H9 (cell line): ENCODE measurements at regions not wholly inside any gene's neighbourhood (a gene's known extent, or its start where the extent isn't known, plus 50 kb on each side); places are given as distances from the start of the nearest gene placed in this dataset.

Experiments
- DNase-seq: peaks from one replicate; pipeline ENCODE4 v3.0.0-alpha.2; 2017
- H2AFZ ChIP-seq: one replicate; pipeline ENCODE4 v1.6.1; 2013; ENCODE audit warnings: mild to moderate bottlenecking, low read length, control low read depth, moderate library complexity
- H2AK5ac ChIP-seq: 2 replicates; pipeline ENCODE4 v1.6.1; 2013; ENCODE audit warnings: low read length, control low read depth, mixed read lengths; ENCODE audit not compliant: insufficient read length
- H2BK120ac ChIP-seq: one replicate; pipeline ENCODE4 v1.6.1; 2013; ENCODE audit warnings: low read depth, mild to moderate bottlenecking, low read length, control low read depth, inconsistent platforms; ENCODE audit not compliant: poor library complexity, severe bottlenecking
- H2BK12ac ChIP-seq: 2 replicates; pipeline ENCODE4 v1.6.1; 2013; ENCODE audit warnings: low read length, control low read depth, mixed read lengths, low read depth; ENCODE audit not compliant: insufficient read length
- H2BK15ac ChIP-seq: 2 replicates; pipeline ENCODE4 v1.6.1; 2013; ENCODE audit warnings: low read depth, low read length, control low read depth
- H2BK20ac ChIP-seq: one replicate; pipeline ENCODE4 v1.6.1; 2013; ENCODE audit warnings: low read depth, mild to moderate bottlenecking, low read length, control low read depth, inconsistent platforms; ENCODE audit not compliant: poor library complexity, severe bottlenecking
- H2BK5ac ChIP-seq: 2 replicates; pipeline ENCODE4 v1.6.1; 2013; ENCODE audit warnings: low read length, control low read depth, mixed read lengths; ENCODE audit not compliant: insufficient read length
- H3K14ac ChIP-seq: 2 replicates; pipeline ENCODE4 v1.6.1; 2013; ENCODE audit warnings: low read length, control low read depth; ENCODE audit not compliant: insufficient read depth
- H3K18ac ChIP-seq: 2 replicates; pipeline ENCODE4 v1.6.1; 2013; ENCODE audit warnings: low read depth, mild to moderate bottlenecking, mixed read lengths, low read length, control low read depth; ENCODE audit not compliant: insufficient read length
- H3K23ac ChIP-seq: 2 replicates; pipeline ENCODE4 v1.6.1; 2013; ENCODE audit warnings: low read length, control low read depth, mixed read lengths, low read depth; ENCODE audit not compliant: insufficient read length
- H3K23me2 ChIP-seq: 2 replicates; pipeline ENCODE4 v1.6.1; 2013; ENCODE audit warnings: low read depth, mild to moderate bottlenecking, mixed read lengths, low read length, control low read depth; ENCODE audit not compliant: insufficient read length, poor library complexity, severe bottlenecking
- H3K27ac ChIP-seq: 2 replicates; pipeline ENCODE4 v1.5.1; 2013; ENCODE audit warnings: low read length, control low read depth, mixed read lengths, low read depth; ENCODE audit not compliant: insufficient read length
- H3K27me3 ChIP-seq: 2 replicates; pipeline ENCODE4 v1.6.1; 2013; ENCODE audit warnings: low read length, control low read depth, inconsistent platforms; ENCODE audit not compliant: insufficient read depth
- H3K4ac ChIP-seq: 2 replicates; pipeline ENCODE4 v1.6.1; 2013; ENCODE audit warnings: low read depth, mild to moderate bottlenecking, control low read depth, inconsistent platforms, low read length, moderate library complexity
- H3K4me1 ChIP-seq: 2 replicates; pipeline ENCODE4 v1.6.1; 2013; ENCODE audit warnings: low read length, control low read depth, inconsistent platforms; ENCODE audit not compliant: insufficient read depth
- H3K4me2 ChIP-seq: 2 replicates; pipeline ENCODE4 v1.6.1; 2013; ENCODE audit warnings: low read length, control low read depth, mixed read lengths; ENCODE audit not compliant: insufficient read length, insufficient read depth
- H3K56ac ChIP-seq: 2 replicates; pipeline ENCODE4 v1.6.1; 2013; ENCODE audit warnings: low read depth, mild to moderate bottlenecking, mixed read lengths, low read length, control low read depth; ENCODE audit not compliant: insufficient read length
- H3K79me1 ChIP-seq: 2 replicates; pipeline ENCODE4 v1.6.1; 2013; ENCODE audit warnings: low read depth, mild to moderate bottlenecking, moderate library complexity, low read length, control low read depth, inconsistent platforms; ENCODE audit not compliant: insufficient read depth, poor library complexity, severe bottlenecking
- H3K79me2 ChIP-seq: 2 replicates; pipeline ENCODE4 v1.6.1; 2013; ENCODE audit warnings: low read length, control low read depth, inconsistent platforms; ENCODE audit not compliant: insufficient read depth
- H3K9ac ChIP-seq: 2 replicates; pipeline ENCODE4 v1.6.1; 2013; ENCODE audit warnings: low read length, control low read depth, mixed read lengths; ENCODE audit not compliant: insufficient read length; ENCODE audit errors: extremely low read depth
- H3K9me3 ChIP-seq: one replicate; pipeline ENCODE4 v1.6.1; 2013; ENCODE audit warnings: low read depth, low read length, inconsistent platforms; ENCODE audit not compliant: control insufficient read depth
- H3T11ph ChIP-seq: one replicate; pipeline ENCODE4 v1.6.1; 2013; ENCODE audit warnings: mild to moderate bottlenecking, low read length, control low read depth, inconsistent platforms
- H4K20me1 ChIP-seq: one replicate; pipeline ENCODE4 v1.6.1; 2013; ENCODE audit not compliant: control insufficient read depth, insufficient read length, insufficient read depth
- H4K5ac ChIP-seq: 2 replicates; pipeline ENCODE4 v1.6.1; 2013; ENCODE audit warnings: low read depth, mild to moderate bottlenecking, mixed read lengths, low read length, control low read depth; ENCODE audit not compliant: insufficient read length
- H4K8ac ChIP-seq: replicated peaks from 2 replicates; pipeline ENCODE4 v1.6.1; 2013; ENCODE audit warnings: low read length, control low read depth, mixed read lengths, low read depth; ENCODE audit not compliant: insufficient read length
- H4K91ac ChIP-seq: 2 replicates; pipeline ENCODE4 v1.6.1; 2013; ENCODE audit warnings: low read depth, mild to moderate bottlenecking, moderate library complexity, mixed read lengths, low read length, control low read depth; ENCODE audit not compliant: insufficient read length
- H3K27ac Mint-ChIP-seq, 3 experiments: 2 replicates in 2 of 3; 3 replicates in 1 of 3; pipeline ENCODE4 v1.8.0; 2020 to 2021; ENCODE audit warnings: mixed read lengths in 3 of 3, mild to moderate bottlenecking in 1 of 3, moderate library complexity in 1 of 3
- H3K27me3 Mint-ChIP-seq: 2 replicates; pipeline ENCODE4 v1.8.0; 2021; ENCODE audit warnings: low read depth, mild to moderate bottlenecking, moderate library complexity, mixed read lengths
- H3K36me3 Mint-ChIP-seq, 3 experiments: 2 replicates in 2 of 3; 3 replicates in 1 of 3; pipeline ENCODE4 v1.8.0; 2020 to 2021; ENCODE audit warnings: low read depth in 3 of 3, mixed read lengths in 3 of 3; ENCODE audit not compliant: insufficient read depth in 1 of 3
- H3K4me1 Mint-ChIP-seq, 2 experiments: 2 replicates each; pipeline ENCODE4 v1.8.0; 2020; ENCODE audit warnings: mixed read lengths in 2 of 2
- H3K4me3 Mint-ChIP-seq, 2 experiments: 2 replicates in 1 of 2; 3 replicates in 1 of 2; pipeline ENCODE4 v1.8.0; 2020 to 2021; ENCODE audit warnings: mild to moderate bottlenecking in 2 of 2, mixed read lengths in 2 of 2, moderate library complexity in 1 of 2
- H3K9me3 Mint-ChIP-seq, 2 experiments: 2 replicates in 1 of 2; 3 replicates in 1 of 2; pipeline ENCODE4 v1.8.0; 2020; ENCODE audit warnings: mild to moderate bottlenecking in 2 of 2, mixed read lengths in 2 of 2, moderate library complexity in 1 of 2
- WGBS: extraction: QIAGEN DNeasy Blood & Tissue Kit; methylation state at CpG from one replicate; pipeline ENCODE4 v1.1.7; 2013; ENCODE audit warnings: missing lambda C conversion rate, low lambda C conversion rate, mixed read lengths; ENCODE audit not compliant: insufficient read length; ENCODE audit errors: extremely low coverage; 5-methylcytosine and 5-hydroxymethylcytosine counted together
- TF ChIP-seq, protein P1 (sequence below): fragments of 200-600 bp; sonication (generic); conservative IDR thresholded peaks from 3 replicates; pipeline ENCODE4 v1.8.0; 2021; ENCODE audit warnings: antibody characterized with exemption, mild to moderate bottlenecking

DNA sequence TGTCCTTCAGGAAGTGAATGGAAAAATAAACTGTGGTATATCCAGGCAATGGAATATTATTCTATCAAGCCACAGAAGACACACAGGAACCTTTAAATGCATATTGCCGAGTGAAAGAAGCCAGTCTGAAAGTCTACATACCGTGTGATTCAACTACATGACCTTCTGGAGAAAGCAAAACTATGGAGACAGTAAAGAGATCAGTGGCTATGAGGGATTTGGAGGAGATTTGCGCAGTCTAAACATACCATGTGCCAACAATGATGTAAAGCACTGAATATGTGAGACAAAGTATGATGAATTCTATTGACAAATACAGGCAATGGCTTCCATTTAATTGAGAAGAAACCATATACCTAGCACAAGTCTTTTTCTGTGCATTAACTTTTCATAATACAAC lies 518.3 kb upstream of the ZNF337 start:
- peaks cover 14% of the 10 kb centered on the region for H3K27me3 Mint-ChIP-seq
- Histone ChIP-seq H3K23me2 (no peaks in the 10 kb centered on the region), H4K91ac (no peak overlapping the region), H2BK120ac (no peak overlapping the region), H3K56ac (no peak overlapping the region), H2BK12ac (no peak overlapping the region), H2BK15ac (no peak overlapping the region), H3K79me1 (no peaks in the 10 kb centered on the region), H4K20me1 (no peaks in the 10 kb centered on the region), H3K9me3 (peaks cover 4% of the 10 kb centered on the region), H2AK5ac (no peak overlapping the region), H2BK5ac (no peak overlapping the region), H3K18ac (no peak overlapping the region), H3K27me3 (no peaks in the 10 kb centered on the region), H3K9ac (no peak overlapping the region), H3K4ac (no peak overlapping the region), H3T11ph (no peak overlapping the region), H3K4me1 (no peaks in the 10 kb centered on the region), H4K8ac (no peak overlapping the region), H3K23ac (no peak overlapping the region), H2BK20ac (no peak overlapping the region), H3K14ac (no peak overlapping the region), H3K79me2 (no peaks in the 10 kb centered on the region), H3K27ac (no peak overlapping the region), H4K5ac (no peak overlapping the region), H2AFZ (no peak overlapping the region), H3K4me2 (no peak overlapping the region)
- no CpG with 5 or more reads among the region's 3 CpGs for WGBS
- no peak for DNase-seq
- H3K4me1 Mint-ChIP-seq: no peaks in the 10 kb centered on the region
- TF ChIP-seq, protein P1, sequence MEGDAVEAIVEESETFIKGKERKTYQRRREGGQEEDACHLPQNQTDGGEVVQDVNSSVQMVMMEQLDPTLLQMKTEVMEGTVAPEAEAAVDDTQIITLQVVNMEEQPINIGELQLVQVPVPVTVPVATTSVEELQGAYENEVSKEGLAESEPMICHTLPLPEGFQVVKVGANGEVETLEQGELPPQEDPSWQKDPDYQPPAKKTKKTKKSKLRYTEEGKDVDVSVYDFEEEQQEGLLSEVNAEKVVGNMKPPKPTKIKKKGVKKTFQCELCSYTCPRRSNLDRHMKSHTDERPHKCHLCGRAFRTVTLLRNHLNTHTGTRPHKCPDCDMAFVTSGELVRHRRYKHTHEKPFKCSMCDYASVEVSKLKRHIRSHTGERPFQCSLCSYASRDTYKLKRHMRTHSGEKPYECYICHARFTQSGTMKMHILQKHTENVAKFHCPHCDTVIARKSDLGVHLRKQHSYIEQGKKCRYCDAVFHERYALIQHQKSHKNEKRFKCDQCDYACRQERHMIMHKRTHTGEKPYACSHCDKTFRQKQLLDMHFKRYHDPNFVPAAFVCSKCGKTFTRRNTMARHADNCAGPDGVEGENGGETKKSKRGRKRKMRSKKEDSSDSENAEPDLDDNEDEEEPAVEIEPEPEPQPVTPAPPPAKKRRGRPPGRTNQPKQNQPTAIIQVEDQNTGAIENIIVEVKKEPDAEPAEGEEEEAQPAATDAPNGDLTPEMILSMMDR: no peak
- H3K4me3 Mint-ChIP-seq: no peak overlapping the region
- H3K9me3 Mint-ChIP-seq: peaks cover 3% of the 10 kb centered on the region in 2 experiments; a peak in 1 of 5 replicates
- H3K27ac Mint-ChIP-seq: no peak overlapping the region
- no peaks in the 10 kb centered on the region for H3K36me3 Mint-ChIP-seq
